ENCODE measurements at regions not wholly inside any gene's neighbourhood (a gene's known extent, or its start where the extent isn't known, plus 50 kb on each side); places are given as distances from the start of the nearest gene placed in this dataset.

- no peak for DNase-seq
- no peaks in the 10 kb centered on the region for H3K27me3 ChIP-seq (ENCODE audit: insufficient read depth, low read length)
- H3K27me3 Mint-ChIP-seq: peaks cover 6 to 8% of the 10 kb centered on the region in 2 donors
- H3K27ac ChIP-seq (ENCODE audit: low read depth, low read length): no peak overlapping the region
- intact Hi-C loops (cut with micrococcal nuclease): no loop called here
- H3K9me3 ChIP-seq (ENCODE audit: control insufficient read depth in 1 of 2, low read length in 2 of 2): no peaks in the 10 kb centered on the region
- no peaks in the 10 kb centered on the region for H3K4me1 Mint-ChIP-seq
- no peak overlapping the region for H3K27ac Mint-ChIP-seq
- H3K4me1 ChIP-seq (ENCODE audit: insufficient read depth, low read length): no peaks in the 10 kb centered on the region
- H3K9me3 Mint-ChIP-seq: peaks cover 0 to 3% (median 0%) of the 10 kb centered on the region in 8 donors
- ChIA-PET POLR2A (ENCODE audit: partially characterized antibody) (no interaction called here), CTCF (ENCODE audit: partially characterized antibody) (no interaction called here)
- H3K4me3 ChIP-seq (ENCODE audit: low read length in 2 of 2): no peak overlapping the region
- no peaks in the 10 kb centered on the region for H3K36me3 ChIP-seq (ENCODE audit: insufficient read depth, low read length)
- no peaks in the 10 kb centered on the region for H3K36me3 Mint-ChIP-seq
- H3K4me3 Mint-ChIP-seq: no peak overlapping the region
Measured at GRCh38 chr2:216796115-216796840, 63.6 kb downstream of the TNP1 start.

- peaks cover 8 to 9% of the 10 kb centered on the region in 2 donors for H3K27me3 Mint-ChIP-seq
- Histone ChIP-seq H3K27ac (ENCODE audit: low read depth, low read length) (no peak overlapping the region), H3K4me1 (ENCODE audit: insufficient read depth, low read length) (no peaks in the 10 kb centered on the region), H3K36me3 (ENCODE audit: insufficient read depth, low read length) (no peaks in the 10 kb centered on the region), H3K4me3 (ENCODE audit: low read length in 2 of 2) (no peak overlapping the region), H3K9me3 (ENCODE audit: control insufficient read depth in 1 of 2, low read length in 2 of 2) (no peaks in the 10 kb centered on the region), H3K27me3 (ENCODE audit: insufficient read depth, low read length) (no peaks in the 10 kb centered on the region)
- no peak overlapping the region for H3K27ac Mint-ChIP-seq
- H3K4me1 Mint-ChIP-seq: no peaks in the 10 kb centered on the region
- H3K9me3 Mint-ChIP-seq: peaks cover 0 to 3% (median under 1%) of the 10 kb centered on the region in 8 donors
- ChIA-PET POLR2A (ENCODE audit: partially characterized antibody) (no interaction called here), CTCF (ENCODE audit: partially characterized antibody) (no interaction called here)
- no peak for DNase-seq
- intact Hi-C loops (cut with micrococcal nuclease): no loop called here
- H3K36me3 Mint-ChIP-seq: no peaks in the 10 kb centered on the region
- no peak overlapping the region for H3K4me3 Mint-ChIP-seq
Measured at GRCh38 chr2:216793386-216793785, 66.5 kb downstream of the TNP1 start.

GRCh38 chr2:216792222-216793021, 67.4 kb downstream of the TNP1 start:
- H3K4me3 ChIP-seq (ENCODE audit: low read length in 2 of 2): no peak overlapping the region
- H3K9me3 Mint-ChIP-seq: peaks cover 0 to 3% (median under 1%) of the 10 kb centered on the region in 8 donors
- no peak for DNase-seq
- no peaks in the 10 kb centered on the region for H3K4me1 ChIP-seq (ENCODE audit: insufficient read depth, low read length)
- no peak overlapping the region for H3K27ac ChIP-seq (ENCODE audit: low read depth, low read length)
- intact Hi-C loops (cut with micrococcal nuclease): no loop called here
- ChIA-PET CTCF (ENCODE audit: partially characterized antibody) (no interaction called here), POLR2A (ENCODE audit: partially characterized antibody) (no interaction called here)
- H3K27ac Mint-ChIP-seq: no peak overlapping the region
- no peaks in the 10 kb centered on the region for H3K4me1 Mint-ChIP-seq
- H3K36me3 ChIP-seq (ENCODE audit: insufficient read depth, low read length): no peaks in the 10 kb centered on the region
- H3K4me3 Mint-ChIP-seq: no peak overlapping the region
- H3K27me3 ChIP-seq (ENCODE audit: insufficient read depth, low read length): no peaks in the 10 kb centered on the region
- peaks cover 8 to 9% of the 10 kb centered on the region in 2 donors for H3K27me3 Mint-ChIP-seq
- no peaks in the 10 kb centered on the region for H3K36me3 Mint-ChIP-seq
- no peaks in the 10 kb centered on the region for H3K9me3 ChIP-seq (ENCODE audit: control insufficient read depth in 1 of 2, low read length in 2 of 2)

- Histone ChIP-seq H3K4me1 (ENCODE audit: insufficient read depth, low read length) (no peaks in the 10 kb centered on the region), H3K36me3 (ENCODE audit: insufficient read depth, low read length) (no peaks in the 10 kb centered on the region), H3K27ac (ENCODE audit: low read depth, low read length) (no peak overlapping the region), H3K9me3 (ENCODE audit: control insufficient read depth in 1 of 2, low read length in 2 of 2) (no peaks in the 10 kb centered on the region), H3K27me3 (ENCODE audit: insufficient read depth, low read length) (no peaks in the 10 kb centered on the region), H3K4me3 (ENCODE audit: low read length in 2 of 2) (no peak overlapping the region)
- ChIA-PET POLR2A (ENCODE audit: partially characterized antibody) (no interaction called here), CTCF (ENCODE audit: partially characterized antibody) (no interaction called here)
- Mint-ChIP-seq H3K27ac (no peak overlapping the region), H3K4me1 (no peaks in the 10 kb centered on the region), H3K9me3 (peaks cover 0 to 3% (median under 1%) of the 10 kb centered on the region in 8 donors), H3K36me3 (no peaks in the 10 kb centered on the region), H3K27me3 (peaks cover 8 to 10% of the 10 kb centered on the region in 2 donors), H3K4me3 (no peak overlapping the region)
- intact Hi-C loops (cut with micrococcal nuclease): no loop called here
- DNase-seq: no peak
Measured at GRCh38 chr2:216791303-216791702, 68.6 kb downstream of the TNP1 start.

GRCh38 chr2:216789081-216789480, 70.8 kb downstream of the TNP1 start:
- no peaks in the 10 kb centered on the region for H3K27me3 ChIP-seq (ENCODE audit: insufficient read depth, low read length)
- Mint-ChIP-seq H3K4me3 (no peak overlapping the region), H3K27ac (no peak overlapping the region), H3K27me3 (peaks cover 12 to 13% of the 10 kb centered on the region in 2 donors), H3K9me3 (peaks cover 0 to 2% (median 0%) of the 10 kb centered on the region in 8 donors), H3K36me3 (no peaks in the 10 kb centered on the region), H3K4me1 (no peaks in the 10 kb centered on the region)
- DNase-seq: no peak
- ChIA-PET CTCF (ENCODE audit: partially characterized antibody) (no interaction called here), POLR2A (ENCODE audit: partially characterized antibody) (no interaction called here)
- H3K4me1 ChIP-seq (ENCODE audit: insufficient read depth, low read length): no peaks in the 10 kb centered on the region
- H3K9me3 ChIP-seq (ENCODE audit: control insufficient read depth in 1 of 2, low read length in 2 of 2): no peaks in the 10 kb centered on the region
- intact Hi-C loops (cut with micrococcal nuclease): no loop called here
- no peaks in the 10 kb centered on the region for H3K36me3 ChIP-seq (ENCODE audit: insufficient read depth, low read length)
- no peak overlapping the region for H3K27ac ChIP-seq (ENCODE audit: low read depth, low read length)
- no peak overlapping the region for H3K4me3 ChIP-seq (ENCODE audit: low read length in 2 of 2)

- Histone ChIP-seq H3K36me3 (ENCODE audit: insufficient read depth, low read length) (no peaks in the 10 kb centered on the region), H3K27ac (ENCODE audit: low read depth, low read length) (no peak overlapping the region), H3K4me3 (ENCODE audit: low read length in 2 of 2) (no peak overlapping the region), H3K4me1 (ENCODE audit: insufficient read depth, low read length) (no peaks in the 10 kb centered on the region), H3K9me3 (ENCODE audit: control insufficient read depth in 1 of 2, low read length in 2 of 2) (no peaks in the 10 kb centered on the region), H3K27me3 (ENCODE audit: insufficient read depth, low read length) (no peaks in the 10 kb centered on the region)
- Mint-ChIP-seq H3K36me3 (no peaks in the 10 kb centered on the region), H3K4me1 (no peaks in the 10 kb centered on the region), H3K27ac (no peak overlapping the region), H3K9me3 (peaks cover 0 to 2% (median 0%) of the 10 kb centered on the region in 8 donors), H3K4me3 (no peak overlapping the region), H3K27me3 (peaks cover 7 to 11% of the 10 kb centered on the region in 2 donors)
- intact Hi-C loops (cut with micrococcal nuclease): no loop called here
- ChIA-PET CTCF (ENCODE audit: partially characterized antibody) (no interaction called here), POLR2A (ENCODE audit: partially characterized antibody) (no interaction called here)
- DNase-seq: no peak
Measured at GRCh38 chr2:216787851-216788540, 71.9 kb downstream of the TNP1 start.

GRCh38 chr2:216786676-216787075, 73.2 kb downstream of the TNP1 start:
- H3K36me3 Mint-ChIP-seq: no peaks in the 10 kb centered on the region
- Histone ChIP-seq H3K9me3 (ENCODE audit: control insufficient read depth in 1 of 2, low read length in 2 of 2) (no peaks in the 10 kb centered on the region), H3K4me1 (ENCODE audit: insufficient read depth, low read length) (no peaks in the 10 kb centered on the region), H3K27me3 (ENCODE audit: insufficient read depth, low read length) (no peaks in the 10 kb centered on the region), H3K27ac (ENCODE audit: low read depth, low read length) (no peak overlapping the region), H3K4me3 (ENCODE audit: low read length in 2 of 2) (no peak overlapping the region), H3K36me3 (ENCODE audit: insufficient read depth, low read length) (no peaks in the 10 kb centered on the region)
- H3K27me3 Mint-ChIP-seq: peaks cover 8 to 9% of the 10 kb centered on the region in 2 donors
- no peak for DNase-seq
- no peaks in the 10 kb centered on the region for H3K4me1 Mint-ChIP-seq
- peaks cover 0 to 3% (median 0%) of the 10 kb centered on the region in 8 donors for H3K9me3 Mint-ChIP-seq
- CTCF ChIA-PET (ENCODE audit: partially characterized antibody): no interaction called here
- H3K4me3 Mint-ChIP-seq: no peak overlapping the region
- POLR2A ChIA-PET (ENCODE audit: partially characterized antibody): no interaction called here
- H3K27ac Mint-ChIP-seq: no peak overlapping the region
- intact Hi-C loops (cut with micrococcal nuclease): no loop called here

Data from CD4-positive, alpha-beta memory T cell (primary cell).